ENCODE measurements at regions not wholly inside any gene's neighbourhood (a gene's known extent, or its start where the extent isn't known, plus 50 kb on each side); places are given as distances from the start of the nearest gene placed in this dataset.

- 0 out of 2 replicates have a peak, but pooled peaks have one; percentile 34 for TF ChIP-seq POLR2AphosphoS5 (IDR thresholded peaks at IDR 0.05; ENCODE audit: low read depth, low read length)
- no peak; a peak in 1 of 4 replicates for TF ChIP-seq REST (IDR thresholded peaks at IDR 0.05; ENCODE audit: insufficient read depth in 1 of 2, low read depth in 2 of 2, low read length in 2 of 2)
These were observed 1030.3 kb upstream of the LCORL start for GRCh38 chr4:19051831-19052230.

- no peak for TF ChIP-seq FOXP2 (optimal IDR thresholded peaks at IDR 0.05; ENCODE audit: borderline replicate concordance, extremely low read depth, extremely low read length, insufficient read depth)
- TF ChIP-seq TAF1 (IDR thresholded peaks at IDR 0.05; ENCODE audit: borderline replicate concordance, insufficient read depth, low read length), result no peak
- no peak for TF ChIP-seq REST (IDR thresholded peaks at IDR 0.05; ENCODE audit: insufficient read depth in 1 of 2, low read depth in 2 of 2, low read length in 2 of 2)
- no peak for TF ChIP-seq SIN3A (IDR thresholded peaks at IDR 0.05; ENCODE audit: borderline replicate concordance, insufficient read depth, low read length)
- TF ChIP-seq POLR2AphosphoS5 (IDR thresholded peaks at IDR 0.05; ENCODE audit: low read depth, low read length), result no peak
These were observed 1025.8 kb upstream of the LCORL start for GRCh38 chr4:19047279-19047880.

GRCh38 chr4:19039816-19040215 lies 1018.3 kb upstream of the LCORL start:
- TF ChIP-seq TAF1 (IDR thresholded peaks at IDR 0.05; ENCODE audit: borderline replicate concordance, insufficient read depth, low read length) (no peak), REST (IDR thresholded peaks at IDR 0.05; ENCODE audit: insufficient read depth in 1 of 2, low read depth in 2 of 2, low read length in 2 of 2) (no peak), POLR2AphosphoS5 (IDR thresholded peaks at IDR 0.05; ENCODE audit: low read depth, low read length) (no peak), SIN3A (IDR thresholded peaks at IDR 0.05; ENCODE audit: borderline replicate concordance, insufficient read depth, low read length) (no peak), FOXP2 (optimal IDR thresholded peaks at IDR 0.05; ENCODE audit: borderline replicate concordance, extremely low read depth, extremely low read length, insufficient read depth) (no peak)

- no peak for TF ChIP-seq REST (IDR thresholded peaks at IDR 0.05; ENCODE audit: insufficient read depth in 1 of 2, low read depth in 2 of 2, low read length in 2 of 2)
- TF ChIP-seq TAF1 (IDR thresholded peaks at IDR 0.05; ENCODE audit: borderline replicate concordance, insufficient read depth, low read length), result no peak
- TF ChIP-seq POLR2AphosphoS5 (IDR thresholded peaks at IDR 0.05; ENCODE audit: low read depth, low read length), result no peak
- no peak for TF ChIP-seq SIN3A (IDR thresholded peaks at IDR 0.05; ENCODE audit: borderline replicate concordance, insufficient read depth, low read length)
- no peak for TF ChIP-seq FOXP2 (optimal IDR thresholded peaks at IDR 0.05; ENCODE audit: borderline replicate concordance, extremely low read depth, extremely low read length, insufficient read depth)
These were observed 1016.7 kb upstream of the LCORL start for GRCh38 chr4:19038231-19038630.

Data from PFSK-1 (cell line).